ENCODE measurements at regions not wholly inside any gene's neighbourhood (a gene's known extent, or its start where the extent isn't known, plus 50 kb on each side); places are given as distances from the start of the nearest gene placed in this dataset.

- H4K20me1 ChIP-seq (ENCODE audit: low read depth, low read length) = no peaks in the 10 kb centered on the region
- no peaks in the 10 kb centered on the region for H3K27me3 ChIP-seq (ENCODE audit: low read length)
- H3K27ac ChIP-seq (ENCODE audit: low read depth, low read length) = no peak overlapping the region
- no peak overlapping the region for H2AFZ ChIP-seq (ENCODE audit: low read depth, low read length, severe bottlenecking)
- H3K4me3 ChIP-seq (ENCODE audit: insufficient read depth, low read length, poor library complexity, severe bottlenecking) = no peak overlapping the region
- no peaks in the 10 kb centered on the region for H3K36me3 ChIP-seq (ENCODE audit: low read length)
- H3F3A ChIP-seq (ENCODE audit: insufficient read depth) = no peaks in the 10 kb centered on the region
- 0 out of 2 replicates have a peak, but pooled peaks cover 4% of the 10 kb centered on the region for H3K9me3 ChIP-seq (ENCODE audit: insufficient read depth, low read length)
- no peaks in the 10 kb centered on the region for H3K79me2 ChIP-seq (ENCODE audit: insufficient read depth, low read length)
- no peak overlapping the region for H3K9ac ChIP-seq (ENCODE audit: low read length)
- no peak overlapping the region for H3K4me2 ChIP-seq (ENCODE audit: low read depth, low read length, poor library complexity, severe bottlenecking)
- no peak for TF ChIP-seq CTCF (IDR thresholded peaks at IDR 0.05; ENCODE audit: insufficient read depth, low read length, poor library complexity, severe bottlenecking)
- TF ChIP-seq EZH2phosphoT487 (conservative IDR thresholded peaks at IDR 0.05; ENCODE audit: low read length) = no peak
- H3K9me2 ChIP-seq (replicated peaks; ENCODE audit: insufficient read depth, low read length) = no peaks in the 10 kb centered on the region
These were observed 226.0 kb upstream of the DMAC1 start for GRCh38 chr9:8025551-8025950.

- Histone ChIP-seq H3F3A (ENCODE audit: insufficient read depth) (no peaks in the 10 kb centered on the region), H3K4me3 (ENCODE audit: insufficient read depth, low read length, poor library complexity, severe bottlenecking) (no peak overlapping the region), H3K9me3 (ENCODE audit: insufficient read depth, low read length) (0 out of 2 replicates have a peak, but pooled peaks cover 4% of the 10 kb centered on the region), H3K79me2 (ENCODE audit: insufficient read depth, low read length) (no peaks in the 10 kb centered on the region), H3K27ac (ENCODE audit: low read depth, low read length) (no peak overlapping the region), H3K9me2 (replicated peaks; ENCODE audit: insufficient read depth, low read length) (no peaks in the 10 kb centered on the region), H3K9ac (ENCODE audit: low read length) (no peak overlapping the region), H3K4me2 (ENCODE audit: low read depth, low read length, poor library complexity, severe bottlenecking) (no peak overlapping the region), H2AFZ (ENCODE audit: low read depth, low read length, severe bottlenecking) (no peak overlapping the region), H4K20me1 (ENCODE audit: low read depth, low read length) (no peaks in the 10 kb centered on the region), H3K27me3 (ENCODE audit: low read length) (no peaks in the 10 kb centered on the region), H3K36me3 (ENCODE audit: low read length) (no peaks in the 10 kb centered on the region)
- TF ChIP-seq EZH2phosphoT487 (conservative IDR thresholded peaks at IDR 0.05; ENCODE audit: low read length) (no peak), CTCF (IDR thresholded peaks at IDR 0.05; ENCODE audit: insufficient read depth, low read length, poor library complexity, severe bottlenecking) (no peak)
These were observed 220.6 kb upstream of the DMAC1 start for GRCh38 chr9:8020186-8020585.

GRCh38 chr9:8019636-8020035 lies 220.1 kb upstream of the DMAC1 start:
- Histone ChIP-seq H3K4me3 (ENCODE audit: insufficient read depth, low read length, poor library complexity, severe bottlenecking) (no peak overlapping the region), H3K79me2 (ENCODE audit: insufficient read depth, low read length) (no peaks in the 10 kb centered on the region), H3F3A (ENCODE audit: insufficient read depth) (no peaks in the 10 kb centered on the region), H3K27me3 (ENCODE audit: low read length) (no peaks in the 10 kb centered on the region), H3K36me3 (ENCODE audit: low read length) (no peaks in the 10 kb centered on the region), H2AFZ (ENCODE audit: low read depth, low read length, severe bottlenecking) (no peak overlapping the region), H3K9me2 (replicated peaks; ENCODE audit: insufficient read depth, low read length) (no peaks in the 10 kb centered on the region), H3K9ac (ENCODE audit: low read length) (no peak overlapping the region), H4K20me1 (ENCODE audit: low read depth, low read length) (no peaks in the 10 kb centered on the region), H3K9me3 (ENCODE audit: insufficient read depth, low read length) (0 out of 2 replicates have a peak, but pooled peaks cover 4% of the 10 kb centered on the region), H3K27ac (ENCODE audit: low read depth, low read length) (no peak overlapping the region), H3K4me2 (ENCODE audit: low read depth, low read length, poor library complexity, severe bottlenecking) (no peak overlapping the region)
- TF ChIP-seq EZH2phosphoT487 (conservative IDR thresholded peaks at IDR 0.05; ENCODE audit: low read length) = no peak
- no peak for TF ChIP-seq CTCF (IDR thresholded peaks at IDR 0.05; ENCODE audit: insufficient read depth, low read length, poor library complexity, severe bottlenecking)
